Activated naive CD4-positive, alpha-beta T cell treated with anti-CD3 and anti-CD28 coated beads, Interleukin-2, amount 50 U/mL, for 72 hours (primary cell): ENCODE measurements at regions not wholly inside any gene's neighbourhood (a gene's known extent, or its start where the extent isn't known, plus 50 kb on each side); places are given as distances from the start of the nearest gene placed in this dataset.
"Not testable (repeated sequence)": the region's sequence is repeated elsewhere in the genome, so short reads cannot be mapped to it uniquely, and the experiment has no call there.

Experiments
- ATAC-seq, 2 donors: fragments of 150-1000 bp; cut with Tn5 transposase; 2 replicates each; pipeline ENCODE4 v1.10.0; 2021; ENCODE audit warnings: mild to moderate bottlenecking in 2 of 2, moderate library complexity in 2 of 2
- DNase-seq, 2 donors: peaks; one replicate each; pipeline ENCODE4 v3.0.0; 2021 to 2022; ENCODE audit warnings: low spot score in 2 of 2
- H3K27ac Mint-ChIP-seq, 2 donors: one replicate each; pipeline ENCODE4 v1.8.0; 2022; ENCODE audit warnings: mild to moderate bottlenecking in 2 of 2, mixed read lengths in 2 of 2
- H3K36me3 Mint-ChIP-seq, 2 donors: one replicate each; pipeline ENCODE4 v1.8.0; 2022; ENCODE audit warnings: mixed read lengths in 2 of 2
- H3K9me3 Mint-ChIP-seq, 2 donors: one replicate each; pipeline ENCODE4 v1.8.0; 2022; ENCODE audit warnings: mixed read lengths in 2 of 2

GRCh38 chr16:27660507-27660906, 110.6 kb downstream of the KATNIP start:
- Mint-ChIP-seq H3K36me3 (no peaks in the 10 kb centered on the region), H3K9me3 (no peaks in the 10 kb centered on the region), H3K27ac (no peak overlapping the region)
- no peak for ATAC-seq
- no peak for DNase-seq

GRCh38 chr16:27663235-27663634, 113.3 kb downstream of the KATNIP start:
- not testable (repeated sequence) for ATAC-seq, H3K9me3 Mint-ChIP-seq, H3K36me3 Mint-ChIP-seq, H3K27ac Mint-ChIP-seq, DNase-seq

- H3K9me3 Mint-ChIP-seq = no peaks in the 10 kb centered on the region
- DNase-seq = no peak
- peak overlapping the region in 1 of 2 donors; percentile 53 for H3K27ac Mint-ChIP-seq
- no peak for ATAC-seq
- no peaks in the 10 kb centered on the region for H3K36me3 Mint-ChIP-seq
These were observed 115.9 kb downstream of the KATNIP start for GRCh38 chr16:27665881-27666280.

- Mint-ChIP-seq H3K9me3 (no peaks in the 10 kb centered on the region), H3K27ac (no peak overlapping the region), H3K36me3 (no peaks in the 10 kb centered on the region)
- DNase-seq = no peak
- no peak for ATAC-seq
These were observed 120.3 kb downstream of the KATNIP start for GRCh38 chr16:27670071-27670810.

GRCh38 chr16:27671410-27671809, 121.5 kb downstream of the KATNIP start:
- ATAC-seq (no peak), DNase-seq (no peak)
- peak overlapping the region in 1 of 2 donors; percentile 47 for H3K27ac Mint-ChIP-seq
- H3K36me3 Mint-ChIP-seq = no peaks in the 10 kb centered on the region
- H3K9me3 Mint-ChIP-seq = no peaks in the 10 kb centered on the region

- ATAC-seq (no peak), DNase-seq (no peak)
- H3K27ac Mint-ChIP-seq = no peak overlapping the region
- no peaks in the 10 kb centered on the region for H3K9me3 Mint-ChIP-seq
- H3K36me3 Mint-ChIP-seq = peaks cover 0 to 7% of the 10 kb centered on the region in 2 donors
These were observed 126.9 kb downstream of the KATNIP start for GRCh38 chr16:27676839-27677238.

GRCh38 chr16:27677263-27677662, 127.3 kb downstream of the KATNIP start:
- no peak for ATAC-seq
- Mint-ChIP-seq H3K36me3 (peaks cover 0 to 7% of the 10 kb centered on the region in 2 donors), H3K27ac (no peak overlapping the region), H3K9me3 (no peaks in the 10 kb centered on the region)
- DNase-seq = no peak

- DNase-seq = no peak
- Mint-ChIP-seq H3K36me3 (peaks cover 0 to 11% of the 10 kb centered on the region in 2 donors), H3K27ac (no peak overlapping the region), H3K9me3 (no peaks in the 10 kb centered on the region)
- no peak for ATAC-seq
These were observed 129.0 kb downstream of the KATNIP start for GRCh38 chr16:27678955-27679354.

- peaks cover 0 to 11% of the 10 kb centered on the region in 2 donors for H3K36me3 Mint-ChIP-seq
- no peak for DNase-seq
- ATAC-seq = no peak
These were observed 130.0 kb downstream of the KATNIP start for GRCh38 chr16:27679899-27680298.

GRCh38 chr16:27681681-27682080, 131.7 kb downstream of the KATNIP start:
- DNase-seq (no peak), ATAC-seq (no peak)
- Mint-ChIP-seq H3K36me3 (peaks cover 0 to 11% of the 10 kb centered on the region in 2 donors), H3K9me3 (no peaks in the 10 kb centered on the region), H3K27ac (no peak overlapping the region)

More at GRCh38 chr16:27679899-27680298, 130.0 kb downstream of the KATNIP start:
- Mint-ChIP-seq H3K27ac (peak overlapping the region in 1 of 2 donors; percentile 66), H3K9me3 (no peaks in the 10 kb centered on the region)

- H3K36me3 Mint-ChIP-seq = peaks cover 0 to 11% of the 10 kb centered on the region in 2 donors
- ATAC-seq (no peak), DNase-seq (no peak)
- H3K9me3 Mint-ChIP-seq = no peaks in the 10 kb centered on the region
- no peak overlapping the region for H3K27ac Mint-ChIP-seq
These were observed 134.1 kb downstream of the KATNIP start for GRCh38 chr16:27684047-27684446.

- ATAC-seq (no peak), DNase-seq (no peak)
- no peak overlapping the region for H3K27ac Mint-ChIP-seq
- H3K36me3 Mint-ChIP-seq = peaks cover 0 to 11% of the 10 kb centered on the region in 2 donors
- no peaks in the 10 kb centered on the region for H3K9me3 Mint-ChIP-seq
These were observed 135.9 kb downstream of the KATNIP start for GRCh38 chr16:27685807-27686206.

GRCh38 chr16:27686926-27687325, 137.0 kb downstream of the KATNIP start:
- H3K27ac Mint-ChIP-seq = no peak overlapping the region
- no peak for ATAC-seq
- no peaks in the 10 kb centered on the region for H3K9me3 Mint-ChIP-seq
- peaks cover 0 to 4% of the 10 kb centered on the region in 2 donors for H3K36me3 Mint-ChIP-seq
- no peak for DNase-seq

GRCh38 chr16:27687605-27688004, 137.7 kb downstream of the KATNIP start:
- H3K27ac Mint-ChIP-seq = no peak overlapping the region
- no peaks in the 10 kb centered on the region for H3K9me3 Mint-ChIP-seq
- peaks cover 0 to 1% of the 10 kb centered on the region in 2 donors for H3K36me3 Mint-ChIP-seq
- ATAC-seq = no peak
- DNase-seq = no peak

- H3K9me3 Mint-ChIP-seq = no peaks in the 10 kb centered on the region
- no peaks in the 10 kb centered on the region for H3K36me3 Mint-ChIP-seq
- no peak overlapping the region for H3K27ac Mint-ChIP-seq
- DNase-seq (no peak), ATAC-seq (no peak)
These were observed 139.8 kb downstream of the KATNIP start for GRCh38 chr16:27689711-27690110.

GRCh38 chr16:27690608-27691007, 140.7 kb downstream of the KATNIP start:
- Mint-ChIP-seq H3K36me3 (no peaks in the 10 kb centered on the region), H3K9me3 (no peaks in the 10 kb centered on the region), H3K27ac (no peak overlapping the region)
- ATAC-seq (peak in 1 of 2 donors; percentile 40), DNase-seq (peak in 1 of 2 donors; percentile 39)

- Mint-ChIP-seq H3K9me3 (no peaks in the 10 kb centered on the region), H3K36me3 (no peaks in the 10 kb centered on the region), H3K27ac (no peak overlapping the region)
- ATAC-seq (no peak), DNase-seq (no peak)
These were observed 141.8 kb downstream of the KATNIP start for GRCh38 chr16:27691721-27692120.

GRCh38 chr16:27692576-27692975, 142.6 kb downstream of the KATNIP start:
- H3K27ac Mint-ChIP-seq = no peak overlapping the region
- DNase-seq (no peak), ATAC-seq (no peak)
- no peaks in the 10 kb centered on the region for H3K9me3 Mint-ChIP-seq
- no peaks in the 10 kb centered on the region for H3K36me3 Mint-ChIP-seq
